ENCODE measurements at regions not wholly inside any gene's neighbourhood (a gene's known extent, or its start where the extent isn't known, plus 50 kb on each side); places are given as distances from the start of the nearest gene placed in this dataset.

- TF ChIP-seq CTCF (IDR thresholded peaks at IDR 0.05), result no peak
- Histone ChIP-seq H3K27ac (peak overlapping the region in 1 of 2 donors; percentile 38), H3K9me3 (no peaks in the 10 kb centered on the region), H3K4me1 (peaks cover 0 to 44% (median 35%) of the 10 kb centered on the region in 4 donors), H3K36me3 (no peaks in the 10 kb centered on the region), H3K27me3 (no peaks in the 10 kb centered on the region), H3K4me3 (no peak overlapping the region)
- intact Hi-C loops (cut with DNase I; ENCODE audit: low total_unique reads), result loop anchor here (10.0 kb wide), 1 partner anchor 123 kb away; no protein-coding TSS in a partner anchor
- DNase-seq, result no peak
Observed at GRCh38 chr2:120551522-120551921, 184.1 kb upstream of the GLI2 start.

- no peaks in the 10 kb centered on the region for H3K36me3 ChIP-seq
- DNase-seq, result no peak
- H3K4me3 ChIP-seq, result no peak overlapping the region
- peak overlapping the region in 1 of 2 donors; percentile 38 for H3K27ac ChIP-seq
- no peaks in the 10 kb centered on the region for H3K9me3 ChIP-seq
- H3K4me1 ChIP-seq, result peaks cover 0 to 38% (median 30%) of the 10 kb centered on the region in 4 donors
- H3K27me3 ChIP-seq, result no peaks in the 10 kb centered on the region
- intact Hi-C loops (cut with DNase I; ENCODE audit: low total_unique reads), result loop anchor here (2.0 to 10.0 kb wide), 2 partner anchors 123 to 207 kb away; no protein-coding TSS in a partner anchor
- no peak for TF ChIP-seq CTCF (IDR thresholded peaks at IDR 0.05)
Observed at GRCh38 chr2:120552079-120552478, 183.6 kb upstream of the GLI2 start.

GRCh38 chr2:120552800-120553481, 182.7 kb upstream of the GLI2 start:
- peaks cover 0 to 30% (median 23%) of the 10 kb centered on the region in 4 donors for H3K4me1 ChIP-seq
- no peaks in the 10 kb centered on the region for H3K9me3 ChIP-seq
- no peaks in the 10 kb centered on the region for H3K36me3 ChIP-seq
- TF ChIP-seq CTCF (IDR thresholded peaks at IDR 0.05), result peak; percentile 74 to 79
- intact Hi-C loops (cut with DNase I; ENCODE audit: low total_unique reads), result loop anchor here (2.0 to 10.0 kb wide), 2 partner anchors 122 to 208 kb away; no protein-coding TSS in a partner anchor
- no peaks in the 10 kb centered on the region for H3K27me3 ChIP-seq
- H3K27ac ChIP-seq, result no peak overlapping the region
- no peak overlapping the region for H3K4me3 ChIP-seq
- peak; percentile 75 to 93 for DNase-seq

GRCh38 chr2:120554625-120555032, 181.0 kb upstream of the GLI2 start:
- Histone ChIP-seq H3K9me3 (no peaks in the 10 kb centered on the region), H3K4me1 (peaks cover 0 to 28% (median 21%) of the 10 kb centered on the region in 4 donors), H3K36me3 (no peaks in the 10 kb centered on the region), H3K4me3 (no peak overlapping the region), H3K27ac (no peak overlapping the region), H3K27me3 (no peaks in the 10 kb centered on the region)
- TF ChIP-seq CTCF (IDR thresholded peaks at IDR 0.05), result no peak
- DNase-seq, result no peak
- intact Hi-C loops (cut with DNase I; ENCODE audit: low total_unique reads), result loop anchor here (10.0 kb wide), 1 partner anchor 120 kb away; no protein-coding TSS in a partner anchor

GRCh38 chr2:120555092-120555491, 180.6 kb upstream of the GLI2 start:
- no peak overlapping the region for H3K4me3 ChIP-seq
- H3K9me3 ChIP-seq, result no peaks in the 10 kb centered on the region
- no peaks in the 10 kb centered on the region for H3K27me3 ChIP-seq
- no peak for DNase-seq
- intact Hi-C loops (cut with DNase I; ENCODE audit: low total_unique reads), result loop anchor here (10.0 kb wide), 1 partner anchor 120 kb away; no protein-coding TSS in a partner anchor
- H3K4me1 ChIP-seq, result peaks cover 0 to 28% (median 21%) of the 10 kb centered on the region in 4 donors
- H3K36me3 ChIP-seq, result no peaks in the 10 kb centered on the region
- no peak for TF ChIP-seq CTCF (IDR thresholded peaks at IDR 0.05)
- no peak overlapping the region for H3K27ac ChIP-seq

Measured in tibial artery (tissue), 4 donors.